ENCODE measurements at regions not wholly inside any gene's neighbourhood (a gene's known extent, or its start where the extent isn't known, plus 50 kb on each side); places are given as distances from the start of the nearest gene placed in this dataset.
"Not testable (repeated sequence)": the region's sequence is repeated elsewhere in the genome, so short reads cannot be mapped to it uniquely, and the experiment has no call there.

- not testable (repeated sequence) for TF ChIP-seq POLR2AphosphoS5 (IDR thresholded peaks at IDR 0.05; ENCODE audit: borderline replicate concordance, low read depth, low read length); EZH2 (IDR thresholded peaks at IDR 0.05)
Measured at GRCh38 chr20:40955826-40956225, 72.8 kb upstream of the TOP1 start.
